GM19025 (cell line): ENCODE measurements at regions not wholly inside any gene's neighbourhood (a gene's known extent, or its start where the extent isn't known, plus 50 kb on each side); places are given as distances from the start of the nearest gene placed in this dataset.

Experiments used
- ATAC-seq: cut with Tn5 transposase; IDR thresholded peaks from one replicate; pipeline ENCODE4 v1.9.1; 2021; ENCODE audit warnings: mild to moderate bottlenecking, low read depth, moderate library complexity; ENCODE audit not compliant: unreplicated experiment

GRCh38 chr3:66797889-66798560 is 200.1 kb upstream of the KBTBD8 start:
- ATAC-seq: no peak

DNA sequence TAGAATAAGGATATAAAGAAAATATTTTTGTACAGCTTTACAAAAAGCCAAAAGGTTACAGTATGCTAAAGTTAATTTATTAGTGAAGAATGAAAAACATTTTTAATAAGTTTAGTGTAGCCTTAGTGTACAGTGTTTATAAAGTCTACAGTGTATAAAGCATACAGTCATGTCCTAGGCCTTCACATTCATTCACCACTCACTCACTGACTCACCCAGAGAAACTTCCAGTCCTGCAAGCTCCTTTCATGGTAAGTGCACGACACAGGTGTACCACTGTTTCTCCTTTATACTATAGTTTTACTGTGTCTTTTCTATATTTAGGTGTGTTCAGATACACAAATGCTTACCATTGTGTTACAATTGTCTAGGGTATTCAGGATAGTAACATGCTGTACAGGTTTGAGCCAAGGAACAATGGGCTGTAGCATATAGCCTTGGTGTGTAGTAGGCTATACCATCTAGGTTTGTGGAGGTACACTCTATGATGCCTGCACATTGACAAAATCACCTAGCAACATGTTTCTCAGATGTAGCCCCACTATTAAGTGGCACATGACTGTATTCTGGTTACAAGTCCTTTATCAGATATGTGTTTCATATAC is 197.1 kb upstream of the KBTBD8 start:
- no peak for ATAC-seq

- no peak for ATAC-seq
Observed at GRCh38 chr3:66803206-66803605, 194.9 kb upstream of the KBTBD8 start.

DNA sequence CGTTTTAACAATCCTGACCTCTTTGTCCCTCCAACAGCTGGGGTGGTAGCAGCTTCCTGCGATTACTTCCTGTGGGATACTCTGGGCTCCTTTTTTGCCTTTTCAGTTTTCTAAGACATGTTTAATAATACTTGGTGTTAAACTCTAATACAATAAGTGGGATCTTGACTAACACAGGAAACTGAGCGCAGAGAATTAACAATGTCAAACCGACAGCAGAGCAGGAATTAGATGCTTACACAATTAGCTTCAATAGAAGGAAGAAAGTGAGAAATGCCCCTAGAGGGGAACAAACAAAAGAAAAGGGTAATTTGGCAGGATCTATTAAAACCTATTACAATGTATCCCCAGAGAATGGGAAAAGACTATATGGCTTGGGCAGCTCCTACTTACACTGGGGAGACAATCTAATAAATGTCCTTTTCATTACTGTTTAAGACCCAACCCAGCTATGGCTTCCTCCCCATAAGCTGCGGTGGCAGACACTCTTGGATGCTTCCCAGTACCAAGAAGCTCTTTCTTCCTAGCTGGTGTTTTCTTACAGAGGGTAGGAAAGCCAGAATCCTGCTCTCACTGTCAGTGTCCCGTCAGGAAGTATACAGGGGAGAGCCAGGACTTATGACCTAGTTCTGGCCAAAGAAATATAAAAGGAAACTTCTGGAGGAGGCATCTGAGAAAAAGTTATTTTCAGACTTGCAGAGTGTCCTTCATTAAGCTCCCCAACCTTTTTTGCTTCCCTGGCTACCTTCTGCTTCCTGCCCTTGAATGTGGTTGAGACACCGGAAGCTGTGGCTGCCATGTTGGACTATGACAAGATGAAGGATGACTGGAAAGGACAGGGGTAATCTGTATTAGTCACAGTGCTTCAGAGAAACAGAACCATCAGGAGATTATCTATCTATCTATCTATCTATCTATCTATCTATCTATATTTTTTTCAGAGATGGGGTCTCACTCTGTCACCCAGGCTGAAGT is 194.1 kb upstream of the KBTBD8 start:
- no peak for ATAC-seq

- no peak for ATAC-seq
Observed at GRCh38 chr3:66808891-66809594, 189.1 kb upstream of the KBTBD8 start.

GRCh38 chr3:66809595-66809958 is 188.5 kb upstream of the KBTBD8 start:
- ATAC-seq: no peak

DNA sequence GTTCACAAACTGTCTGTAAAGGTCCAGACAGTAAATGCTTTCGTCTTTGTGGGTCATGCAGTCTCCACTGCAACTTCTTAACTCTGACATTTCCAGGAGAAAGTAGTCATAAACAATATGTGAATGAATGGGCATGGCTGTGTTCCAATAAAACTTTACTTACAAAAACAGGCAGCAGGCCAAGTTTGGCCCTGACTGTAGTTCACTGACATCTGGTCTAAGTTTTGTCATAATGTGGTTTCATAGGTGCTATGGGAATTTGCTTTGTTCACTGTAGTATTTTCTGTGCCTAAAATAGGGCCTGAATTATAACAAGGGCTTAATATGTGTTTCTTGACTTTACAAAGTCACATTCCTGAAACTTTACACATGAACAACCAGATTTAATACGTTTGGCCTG is 186.0 kb upstream of the KBTBD8 start:
- no peak for ATAC-seq

DNA sequence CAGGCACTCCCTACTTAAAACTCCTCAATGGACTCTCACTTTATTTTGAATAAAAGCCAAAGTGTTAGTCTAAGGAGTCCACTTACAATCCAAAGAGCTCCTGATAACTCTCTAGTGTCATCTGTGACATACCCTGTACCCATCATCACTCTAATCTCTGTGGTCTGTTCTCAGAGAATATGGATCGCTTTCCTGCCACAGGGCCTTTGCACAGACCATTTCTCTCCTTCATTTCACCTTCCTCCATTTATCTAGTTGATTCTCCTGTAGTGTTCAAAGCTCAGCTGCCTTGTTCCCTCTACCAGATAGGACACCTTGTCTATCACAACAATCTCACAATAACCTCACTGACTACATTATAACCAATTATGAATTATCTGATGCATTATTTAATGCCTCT is 185.4 kb upstream of the KBTBD8 start:
- ATAC-seq: no peak

- ATAC-seq: no peak
Observed at GRCh38 chr3:66816090-66816761, 181.9 kb upstream of the KBTBD8 start.

GRCh38 chr3:66817951-66818557 is 180.1 kb upstream of the KBTBD8 start:
- ATAC-seq: no peak

- ATAC-seq: no peak
Observed at GRCh38 chr3:66819993-66820501, 178.1 kb upstream of the KBTBD8 start.

GRCh38 chr3:66822186-66823008 is 175.7 kb upstream of the KBTBD8 start:
- no peak for ATAC-seq

DNA sequence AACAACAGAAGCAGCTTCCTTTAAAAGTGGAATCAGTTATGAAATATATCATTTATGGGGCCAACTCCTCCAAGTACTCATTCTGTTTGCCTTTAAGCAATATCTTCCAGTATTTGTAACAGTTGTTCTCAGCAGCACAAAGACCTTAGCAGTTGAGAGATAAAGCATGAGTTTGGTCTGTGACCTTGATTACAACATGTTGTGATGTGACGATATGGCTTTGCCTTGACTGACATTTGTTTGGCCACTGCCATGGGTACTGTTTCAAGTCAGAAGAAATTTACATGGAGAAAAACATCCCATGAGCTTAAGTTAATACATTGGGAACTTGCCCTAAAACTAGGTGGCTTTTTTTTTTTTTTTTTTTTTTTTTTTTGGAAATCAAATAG is 175.1 kb upstream of the KBTBD8 start:
- ATAC-seq: no peak

- no peak for ATAC-seq
Observed at GRCh38 chr3:66823532-66823931, 174.6 kb upstream of the KBTBD8 start.

GRCh38 chr3:66825375-66825774 is 172.7 kb upstream of the KBTBD8 start:
- no peak for ATAC-seq

DNA sequence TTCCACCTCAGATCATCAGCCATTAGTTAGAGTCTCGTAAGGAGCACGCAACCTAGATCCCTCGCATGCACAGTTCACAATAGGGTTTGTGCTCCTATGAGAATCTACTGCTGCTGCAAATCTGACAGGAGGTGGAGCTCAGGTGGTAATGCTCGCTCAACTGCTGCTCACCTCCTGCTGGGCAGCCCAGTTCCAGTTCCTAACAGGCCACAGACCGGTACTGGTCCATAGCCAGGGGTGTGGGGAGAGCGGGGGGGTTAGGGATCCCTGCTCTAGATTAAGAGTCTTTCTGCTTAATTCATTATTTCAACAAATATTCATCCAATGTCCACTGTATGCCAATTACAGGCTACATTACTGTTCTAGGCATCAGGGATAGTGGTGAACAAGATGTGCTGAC is 170.4 kb upstream of the KBTBD8 start:
- ATAC-seq: no peak

DNA sequence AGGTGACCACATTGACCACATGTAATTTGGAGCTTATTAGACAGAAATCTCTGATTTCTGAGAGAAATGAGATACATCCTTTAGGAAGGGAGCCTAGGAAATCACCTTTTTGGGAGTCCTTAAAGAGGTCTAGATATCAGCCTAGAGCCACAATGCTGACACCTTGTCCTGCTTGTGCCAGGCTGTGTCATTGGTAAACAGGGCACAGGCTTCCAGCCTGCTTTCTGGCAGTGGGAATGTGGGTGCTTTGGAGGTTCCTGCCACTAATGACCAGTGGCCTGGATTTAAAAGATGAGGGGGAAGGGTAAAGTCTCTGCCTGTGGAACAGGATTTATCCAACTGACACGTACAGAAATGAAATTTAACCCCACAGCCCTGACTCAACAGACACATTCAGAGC is 169.8 kb upstream of the KBTBD8 start:
- no peak for ATAC-seq

DNA sequence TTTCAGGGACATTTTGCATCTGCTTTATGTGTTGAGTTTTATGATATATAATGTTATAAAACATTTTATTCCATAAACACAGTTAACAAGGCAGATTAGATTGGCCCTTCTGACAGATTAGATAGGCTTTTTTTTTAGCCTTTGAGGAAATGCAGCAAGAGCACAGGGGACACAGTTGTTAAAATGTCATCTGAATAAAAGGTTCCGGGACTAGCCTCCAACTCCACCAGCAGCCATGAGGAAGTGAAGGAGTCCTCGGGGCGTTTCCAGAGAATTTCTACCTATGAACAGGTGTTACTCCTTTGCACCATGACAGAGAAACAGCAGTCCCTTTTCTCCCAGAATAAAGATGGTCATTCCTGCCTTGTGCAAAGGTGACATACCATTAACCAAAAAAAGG is 167.8 kb upstream of the KBTBD8 start:
- ATAC-seq: no peak

DNA sequence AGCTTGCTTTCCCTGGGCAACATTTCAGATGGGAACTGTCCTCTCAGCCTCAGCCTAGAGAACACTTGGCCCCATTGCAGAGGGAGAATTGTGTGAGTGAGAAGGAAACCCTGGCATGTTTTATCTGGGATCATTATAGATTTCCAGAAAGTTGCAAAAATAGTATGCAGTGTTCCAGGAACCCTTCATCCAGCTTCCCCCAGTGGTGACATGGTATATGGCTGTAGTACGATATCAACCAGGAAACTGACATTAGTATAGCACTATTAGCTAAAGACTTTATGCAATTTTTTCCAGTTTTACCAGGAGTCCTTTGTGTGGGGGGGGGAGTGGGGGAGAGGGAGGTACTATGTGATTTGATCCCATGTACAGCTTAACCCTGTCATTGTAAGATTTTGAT is 166.2 kb upstream of the KBTBD8 start:
- no peak for ATAC-seq
